Spleen (tissue), 7 donors: ENCODE measurements at regions not wholly inside any gene's neighbourhood (a gene's known extent, or its start where the extent isn't known, plus 50 kb on each side); places are given as distances from the start of the nearest gene placed in this dataset.

Experiments used
- CTCF ChIP-seq, 11 experiments: fragments of 200-600 bp in 7 of 11; fragments of 450-650 bp in 4 of 11; sonication (generic) in 4 of 11; IDR thresholded peaks in 8 of 11; conservative IDR thresholded peaks in 3 of 11; 1 replicate in 7 of 11; 2 replicates in 4 of 11; pipeline versions ENCODE4 v1.4.0 to v1.8.0; 2016 to 2021; ENCODE audit warnings: antibody characterized with exemption in 11 of 11, inconsistent platforms in 4 of 11, mild to moderate bottlenecking in 1 of 11
- POLR2A ChIP-seq, 3 donors: fragments of 450-650 bp; IDR thresholded peaks; one replicate each; pipeline ENCODE4 v1.5.1; 2017; ENCODE audit warnings: antibody characterized with exemption in 3 of 3, mild to moderate bottlenecking in 1 of 3
- donor health status: DM: no; HTN: no; CAD: no; lungs with moderate emphysema.
- donor health status: DM: no; HTN: no; CAD: no.
- donor health status: DM: no; HTN: no; CAD: no.

- TF ChIP-seq CTCF (IDR thresholded peaks at IDR 0.05 in 8 of 11, conservative IDR thresholded peaks at IDR 0.05 in 3 of 11) (no peak), POLR2A (IDR thresholded peaks at IDR 0.05) (no peak)
Observed at GRCh38 chr2:101644842-101645383, 52.6 kb upstream of the MAP4K4 start.
